GM19372 (cell line): ENCODE measurements at regions not wholly inside any gene's neighbourhood (a gene's known extent, or its start where the extent isn't known, plus 50 kb on each side); places are given as distances from the start of the nearest gene placed in this dataset.
"Not testable (repeated sequence)": the region's sequence is repeated elsewhere in the genome, so short reads cannot be mapped to it uniquely, and the experiment has no call there.

Experiments used
- ATAC-seq: cut with Tn5 transposase; IDR thresholded peaks from one replicate; pipeline ENCODE4 v1.9.1; 2021; ENCODE audit warnings: mild to moderate bottlenecking, low read depth, moderate library complexity; ENCODE audit not compliant: unreplicated experiment

- not testable (repeated sequence) for ATAC-seq
These were observed 64.4 kb downstream of the TMEM200C start for GRCh38 chr18:5830902-5831301.

- no peak for ATAC-seq
These were observed 66.4 kb downstream of the TMEM200C start for GRCh38 chr18:5828913-5829312.

GRCh38 chr18:5825663-5826062, 69.7 kb downstream of the TMEM200C start:
- no peak for ATAC-seq

GRCh38 chr18:5824370-5824984, 70.8 kb downstream of the TMEM200C start:
- no peak for ATAC-seq

GRCh38 chr18:5817816-5818215, 77.5 kb downstream of the TMEM200C start:
- ATAC-seq: no peak

- no peak for ATAC-seq
These were observed 88.5 kb downstream of the TMEM200C start for GRCh38 chr18:5806860-5807259.

GRCh38 chr18:5787936-5788335, 107.4 kb downstream of the TMEM200C start:
- ATAC-seq: no peak

- no peak for ATAC-seq
These were observed 115.4 kb downstream of the TMEM200C start for GRCh38 chr18:5779922-5780321.

GRCh38 chr18:5772306-5773105, 122.8 kb downstream of the TMEM200C start:
- ATAC-seq: no peak

GRCh38 chr18:5771343-5771742, 124.0 kb downstream of the TMEM200C start:
- ATAC-seq: no peak

- no peak for ATAC-seq
These were observed 125.1 kb downstream of the TMEM200C start for GRCh38 chr18:5770176-5770575.

GRCh38 chr18:5768454-5768853, 126.9 kb downstream of the TMEM200C start:
- no peak for ATAC-seq

- ATAC-seq: no peak
These were observed 136.1 kb downstream of the TMEM200C start for GRCh38 chr18:5759194-5759593.

GRCh38 chr18:5756823-5757222, 138.5 kb downstream of the TMEM200C start:
- no peak for ATAC-seq

GRCh38 chr18:5747678-5748077, 147.6 kb downstream of the TMEM200C start:
- ATAC-seq: no peak

GRCh38 chr18:5746844-5747243, 148.5 kb downstream of the TMEM200C start:
- ATAC-seq: no peak

- no peak for ATAC-seq
These were observed 150.7 kb downstream of the TMEM200C start for GRCh38 chr18:5744659-5745058.

- ATAC-seq: no peak
These were observed 156.8 kb downstream of the TMEM200C start for GRCh38 chr18:5738526-5738925.

GRCh38 chr18:5732318-5732717, 163.0 kb downstream of the TMEM200C start:
- no peak for ATAC-seq

GRCh38 chr18:5729983-5730699, 165.2 kb downstream of the TMEM200C start:
- no peak for ATAC-seq

GRCh38 chr18:5728531-5728930, 166.8 kb downstream of the TMEM200C start:
- ATAC-seq: no peak
